ENCODE measurements at regions not wholly inside any gene's neighbourhood (a gene's known extent, or its start where the extent isn't known, plus 50 kb on each side); places are given as distances from the start of the nearest gene placed in this dataset.

DNA sequence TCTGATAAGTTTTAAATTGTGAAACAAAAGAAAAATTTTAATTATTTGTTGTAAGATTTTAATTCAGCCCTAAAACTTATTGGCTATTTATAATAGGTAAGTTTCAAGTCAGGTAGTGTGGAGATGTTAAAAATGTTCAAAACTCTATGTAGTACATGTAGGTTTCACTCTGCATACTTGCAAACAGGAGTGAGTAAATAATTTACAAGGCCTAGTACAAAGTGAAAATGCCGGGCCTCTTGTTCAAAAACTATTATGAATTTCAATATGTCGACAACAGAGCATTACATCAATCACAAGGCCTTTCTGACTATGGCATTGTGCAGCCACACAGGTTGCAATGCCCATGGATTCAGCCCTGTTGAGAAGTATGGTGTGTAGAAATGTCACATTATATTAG, 80.9 kb upstream of the GRIK2 start:
- no peak for DNase-seq

DNA sequence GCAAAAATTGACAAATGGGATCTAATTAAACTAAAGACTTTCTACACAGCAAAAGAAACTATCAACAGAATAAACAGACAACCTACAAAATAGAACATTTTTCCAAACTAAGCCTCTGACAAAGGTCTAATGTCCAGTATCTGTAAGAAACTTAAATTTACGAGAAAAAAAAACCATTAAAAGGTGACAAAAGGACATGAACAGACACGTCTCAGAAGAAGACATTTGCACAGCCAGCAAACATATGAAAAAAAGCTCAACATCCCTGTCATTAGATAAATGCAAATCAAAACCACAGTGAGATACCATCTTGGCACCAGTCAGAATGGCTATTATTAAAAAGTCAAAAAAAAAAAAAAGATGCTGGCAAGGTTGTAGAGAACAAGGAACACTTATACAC, 70.6 kb upstream of the GRIK2 start:
- no peak for DNase-seq

- DNase-seq, result no peak
Observed at GRCh38 chr6:101326411-101326810, 67.1 kb upstream of the GRIK2 start.

- no peak for DNase-seq
Observed at GRCh38 chr6:101341926-101342325, 51.6 kb upstream of the GRIK2 start.

Data from NCI-H2227 treated with DMSO at 0.1 percent for 48 hours (cell line).